ENCODE measurements at regions not wholly inside any gene's neighbourhood (a gene's known extent, or its start where the extent isn't known, plus 50 kb on each side); places are given as distances from the start of the nearest gene placed in this dataset.

GRCh38 chr13:22776394-22777186 lies 404.2 kb upstream of the SGCG start:
- no peak overlapping the region for H3K4me3 ChIP-seq
- H3K9me3 ChIP-seq: no peaks in the 10 kb centered on the region
- TF ChIP-seq CTCF (IDR thresholded peaks at IDR 0.05 in 4 of 5, conservative IDR thresholded peaks at IDR 0.05 in 1 of 5): no peak
- TF ChIP-seq POLR2A (IDR thresholded peaks at IDR 0.05): no peak
- ATAC-seq (no peak), DNase-seq (no peak)
- intact Hi-C loops (cut with DNase I; ENCODE audit: low total_unique reads): no loop called here
- no peaks in the 10 kb centered on the region for H3K27me3 ChIP-seq
- no peaks in the 10 kb centered on the region for H3K4me1 ChIP-seq
- no peak overlapping the region for H3K27ac ChIP-seq
- in situ Hi-C loops (cut with MboI; ENCODE audit: low sequenced_read_pairs in 4 of 4): loop anchor here in 3 of 4 donors (10.0 to 25.0 kb wide), 3 partner anchors 62 to 1139 kb away; no protein-coding TSS in a partner anchor
- no peaks in the 10 kb centered on the region for H3K36me3 ChIP-seq

GRCh38 chr13:22777207-22777606 lies 403.6 kb upstream of the SGCG start:
- intact Hi-C loops (cut with DNase I; ENCODE audit: low total_unique reads): no loop called here
- DNase-seq: no peak

GRCh38 chr13:22789027-22789593 lies 391.7 kb upstream of the SGCG start:
- Histone ChIP-seq H3K27ac (no peak overlapping the region), H3K9me3 (no peaks in the 10 kb centered on the region), H3K4me3 (no peak overlapping the region), H3K27me3 (peaks cover 0 to 4% (median 4%) of the 10 kb centered on the region in 3 donors), H3K4me1 (no peaks in the 10 kb centered on the region), H3K36me3 (no peaks in the 10 kb centered on the region)
- ATAC-seq (no peak), DNase-seq (no peak)
- no peak for TF ChIP-seq POLR2A (IDR thresholded peaks at IDR 0.05)
- no peak for TF ChIP-seq CTCF (IDR thresholded peaks at IDR 0.05 in 4 of 5, conservative IDR thresholded peaks at IDR 0.05 in 1 of 5)
- in situ Hi-C loops (cut with MboI; ENCODE audit: low sequenced_read_pairs in 4 of 4): loop anchor here in 2 of 4 donors (25.0 kb wide), 2 partner anchors 223 to 1152 kb away; no protein-coding TSS in a partner anchor
- intact Hi-C loops (cut with DNase I; ENCODE audit: low total_unique reads): no loop called here

More at GRCh38 chr13:22777207-22777606, 403.6 kb upstream of the SGCG start:
- Histone ChIP-seq H3K27ac (no peak overlapping the region), H3K36me3 (no peaks in the 10 kb centered on the region), H3K4me1 (no peaks in the 10 kb centered on the region), H3K9me3 (no peaks in the 10 kb centered on the region), H3K27me3 (no peaks in the 10 kb centered on the region), H3K4me3 (no peak overlapping the region)
- TF ChIP-seq POLR2A (IDR thresholded peaks at IDR 0.05) (no peak), CTCF (IDR thresholded peaks at IDR 0.05 in 4 of 5, conservative IDR thresholded peaks at IDR 0.05 in 1 of 5) (no peak)
- no peak for ATAC-seq
- in situ Hi-C loops (cut with MboI; ENCODE audit: low sequenced_read_pairs in 4 of 4): loop anchor here in 3 of 4 donors (10.0 to 25.0 kb wide), 3 partner anchors 62 to 1140 kb away; no protein-coding TSS in a partner anchor

- in situ Hi-C loops (cut with MboI; ENCODE audit: low sequenced_read_pairs in 4 of 4) (loop anchor here in 2 of 4 donors (25.0 kb wide), 2 partner anchors 222 to 1153 kb away; no protein-coding TSS in a partner anchor), intact Hi-C loops (cut with DNase I; ENCODE audit: low total_unique reads) (no loop called here)
- ATAC-seq (no peak), DNase-seq (no peak)
- H3K27ac ChIP-seq: no peak overlapping the region
- H3K36me3 ChIP-seq: no peaks in the 10 kb centered on the region
- H3K4me3 ChIP-seq: no peak overlapping the region
- TF ChIP-seq POLR2A (IDR thresholded peaks at IDR 0.05) (no peak), CTCF (IDR thresholded peaks at IDR 0.05 in 4 of 5, conservative IDR thresholded peaks at IDR 0.05 in 1 of 5) (no peak)
- H3K27me3 ChIP-seq: peaks cover 0 to 4% (median 4%) of the 10 kb centered on the region in 3 donors
- no peaks in the 10 kb centered on the region for H3K9me3 ChIP-seq
- no peaks in the 10 kb centered on the region for H3K4me1 ChIP-seq
Observed at GRCh38 chr13:22789916-22790315, 390.9 kb upstream of the SGCG start.

Data from gastrocnemius medialis (tissue), 4 donors.